GM12878 (cell line): ENCODE measurements at regions not wholly inside any gene's neighbourhood (a gene's known extent, or its start where the extent isn't known, plus 50 kb on each side); places are given as distances from the start of the nearest gene placed in this dataset.

Experiments
- ATAC-seq: fragments of 200-7000 bp; cut with Tn5 transposase; 3 replicates; pipeline ENCODE4 v1.9.1; 2020; ENCODE audit warnings: mild to moderate bottlenecking, moderate library complexity
- BruUV-seq: library from RNA; stranded (reverse); fragments of 400-500 nt; replicated peaks from 2 replicates; lab custom pipeline; 2021; lab: Mats Ljungman, UMichigan
- CTCF ChIA-PET: fragments of 300-600 bp; sonication (Branson Sonifier 250); formaldehyde crosslinking; extraction: SDS; loops from one replicate; lab custom pipeline; 2021; ENCODE audit warnings: inconsistent platforms; lab: Yijun Ruan, JAX
- POLR2A ChIA-PET: fragments of 350-600 bp; formaldehyde crosslinking; extraction: SDS; loops from one replicate; lab custom pipeline; 2021; ENCODE audit warnings: inconsistent platforms; lab: Charles Lee
- RAD21 ChIA-PET: fragments of 300-600 bp; sonication (Branson Sonifier 250); formaldehyde crosslinking; loops from one replicate; lab custom pipeline; 2023; ENCODE audit warnings: antibody characterized with exemption; ENCODE audit not compliant: unreplicated experiment; lab: Charles Lee
- SMC1A ChIA-PET: fragments of 300-600 bp; sonication (Branson Sonifier 250); formaldehyde crosslinking; loops from one replicate; lab custom pipeline; 2023; ENCODE audit not compliant: unreplicated experiment, uncharacterized antibody; lab: Charles Lee
- DNase-seq: peaks from one replicate; pipeline ENCODE4 v3.0.0-alpha.2; 2011; ENCODE audit warnings: low read depth, low spot score
- FAIRE-seq: peaks from 3 replicates; lab custom pipeline; 2011; peaks lifted over from hg19 to GRCh38; lab: Jason Lieb, UNC
- H2AFZ ChIP-seq: 2 replicates; pipeline ENCODE4 v1.6.0; 2011; ENCODE audit warnings: low read depth, low read length, control low read depth; ENCODE audit not compliant: control insufficient read depth
- H3K27ac ChIP-seq: 2 replicates; pipeline ENCODE4 v1.5.1; 2011; ENCODE audit warnings: control low read depth; ENCODE audit not compliant: control insufficient read depth, insufficient read depth
- H3K27me3 ChIP-seq, 2 experiments: replicated peaks in 1 of 2; 2 replicates each; pipeline versions ENCODE4 v1.6.0 to v1.6.1; 2011; ENCODE audit warnings: low read length in 1 of 2; ENCODE audit not compliant: control insufficient read depth in 2 of 2, insufficient read depth in 2 of 2
- H3K36me3 ChIP-seq, 2 experiments: 2 replicates each; pipeline ENCODE4 v1.5.1; 2011; ENCODE audit warnings: low read length in 1 of 2; ENCODE audit not compliant: control insufficient read depth in 2 of 2, insufficient read depth in 2 of 2
- H3K4me1 ChIP-seq: 2 replicates; pipeline ENCODE4 v1.6.1; 2011; ENCODE audit warnings: mild to moderate bottlenecking, low read length, moderate library complexity, mixed read lengths; ENCODE audit not compliant: control insufficient read depth, insufficient read depth
- H3K4me2 ChIP-seq: 2 replicates; pipeline ENCODE4 v1.6.0; 2011; ENCODE audit warnings: control low read depth; ENCODE audit not compliant: control insufficient read depth, insufficient read depth
- H3K4me3 ChIP-seq: fragments of 200-600 bp; sonication (generic); 2 replicates; pipeline ENCODE4 v1.5.1; 2016
- H3K79me2 ChIP-seq: 2 replicates; pipeline ENCODE4 v1.6.0; 2011; ENCODE audit warnings: low read length; ENCODE audit not compliant: control insufficient read depth, insufficient read depth
- H3K9ac ChIP-seq: 2 replicates; pipeline ENCODE4 v1.8.0; 2011; ENCODE audit warnings: low read length, control low read depth, mixed read lengths; ENCODE audit not compliant: control insufficient read depth, insufficient read depth
- H3K9me3 ChIP-seq: replicated peaks from 3 replicates; pipeline ENCODE4 v1.5.1; 2011; ENCODE audit warnings: mild to moderate bottlenecking, low read length; ENCODE audit not compliant: control insufficient read depth, insufficient read depth
- H4K20me1 ChIP-seq: 2 replicates; pipeline ENCODE4 v1.6.0; 2011; ENCODE audit not compliant: control insufficient read depth, insufficient read depth
- SMC3 ChIP-seq: IDR thresholded peaks from 2 replicates; pipeline ENCODE4 v1.6.1; 2011; ENCODE audit warnings: low read length, improper control_type of control experiment, borderline replicate concordance
- WGBS: methylation state at CpG from one replicate; pipeline ENCODE4 v1.1.6; 2016; ENCODE audit warnings: low lambda C conversion rate; ENCODE audit not compliant: insufficient replicate concordance, insufficient coverage; ENCODE audit errors: missing lambda C conversion rate; 5-methylcytosine and 5-hydroxymethylcytosine counted together
- in situ Hi-C: fragments of 300-500 bp; cut with MboI; formaldehyde crosslinking; loops from 9 replicates; pipeline ENCODE4 v1.14.3; 2018; ENCODE audit warnings: mixed read lengths
- intact Hi-C: fragments of 100-400 bp; cut with micrococcal nuclease; formaldehyde crosslinking; loops from one replicate; pipeline ENCODE4 v1.14.2; 2022; ENCODE audit not compliant: unreplicated experiment
- TF ChIP-seq, protein P1 (sequence below): fragments of 450-650 bp; IDR thresholded peaks from 2 replicates; pipeline ENCODE4 v1.6.1; 2017; ENCODE audit warnings: mild to moderate bottlenecking, moderate library complexity

GRCh38 chr22:46077669-46078099 is 72.6 kb upstream of the PPARA start:
- H4K20me1 ChIP-seq = no peaks in the 10 kb centered on the region
- H3K27ac ChIP-seq = no peak overlapping the region
- H3K4me2 ChIP-seq = no peak overlapping the region
- no peaks in the 10 kb centered on the region for H3K4me1 ChIP-seq
- H3K9ac ChIP-seq = no peak overlapping the region
- DNase-seq (no peak), ATAC-seq (no peak), FAIRE-seq (no peak)
- no peak overlapping the region for H3K4me3 ChIP-seq
- peaks cover 20% of the 10 kb centered on the region for H3K79me2 ChIP-seq
- TF ChIP-seq, protein P1, sequence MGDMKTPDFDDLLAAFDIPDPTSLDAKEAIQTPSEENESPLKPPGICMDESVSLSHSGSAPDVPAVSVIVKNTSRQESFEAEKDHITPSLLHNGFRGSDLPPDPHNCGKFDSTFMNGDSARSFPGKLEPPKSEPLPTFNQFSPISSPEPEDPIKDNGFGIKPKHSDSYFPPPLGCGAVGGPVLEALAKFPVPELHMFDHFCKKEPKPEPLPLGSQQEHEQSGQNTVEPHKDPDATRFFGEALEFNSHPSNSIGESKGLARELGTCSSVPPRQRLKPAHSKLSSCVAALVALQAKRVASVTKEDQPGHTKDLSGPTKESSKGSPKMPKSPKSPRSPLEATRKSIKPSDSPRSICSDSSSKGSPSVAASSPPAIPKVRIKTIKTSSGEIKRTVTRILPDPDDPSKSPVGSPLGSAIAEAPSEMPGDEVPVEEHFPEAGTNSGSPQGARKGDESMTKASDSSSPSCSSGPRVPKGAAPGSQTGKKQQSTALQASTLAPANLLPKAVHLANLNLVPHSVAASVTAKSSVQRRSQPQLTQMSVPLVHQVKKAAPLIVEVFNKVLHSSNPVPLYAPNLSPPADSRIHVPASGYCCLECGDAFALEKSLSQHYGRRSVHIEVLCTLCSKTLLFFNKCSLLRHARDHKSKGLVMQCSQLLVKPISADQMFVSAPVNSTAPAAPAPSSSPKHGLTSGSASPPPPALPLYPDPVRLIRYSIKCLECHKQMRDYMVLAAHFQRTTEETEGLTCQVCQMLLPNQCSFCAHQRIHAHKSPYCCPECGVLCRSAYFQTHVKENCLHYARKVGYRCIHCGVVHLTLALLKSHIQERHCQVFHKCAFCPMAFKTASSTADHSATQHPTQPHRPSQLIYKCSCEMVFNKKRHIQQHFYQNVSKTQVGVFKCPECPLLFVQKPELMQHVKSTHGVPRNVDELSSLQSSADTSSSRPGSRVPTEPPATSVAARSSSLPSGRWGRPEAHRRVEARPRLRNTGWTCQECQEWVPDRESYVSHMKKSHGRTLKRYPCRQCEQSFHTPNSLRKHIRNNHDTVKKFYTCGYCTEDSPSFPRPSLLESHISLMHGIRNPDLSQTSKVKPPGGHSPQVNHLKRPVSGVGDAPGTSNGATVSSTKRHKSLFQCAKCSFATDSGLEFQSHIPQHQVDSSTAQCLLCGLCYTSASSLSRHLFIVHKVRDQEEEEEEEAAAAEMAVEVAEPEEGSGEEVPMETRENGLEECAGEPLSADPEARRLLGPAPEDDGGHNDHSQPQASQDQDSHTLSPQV = no peak
- no peak for TF ChIP-seq SMC3
- BruUV-seq = no TSS peak
- ChIA-PET SMC1A (no interaction called here), RAD21 (no interaction called here), CTCF (interaction anchor here (0.7 kb wide), 1 partner anchor 645 kb away, joined by 3 read pairs; no protein-coding TSS in a partner anchor), POLR2A (interaction anchor here (0.6 kb wide), 1 partner anchor 53 kb away, joined by 3 read pairs; no protein-coding TSS in a partner anchor)
- H2AFZ ChIP-seq = no peak overlapping the region
- 91% methylated on average over 12 of the region's 12 CpGs for WGBS
- H3K9me3 ChIP-seq = no peaks in the 10 kb centered on the region
- in situ Hi-C loops (no loop called here), intact Hi-C loops (no loop called here)
- H3K36me3 ChIP-seq = no peaks in the 10 kb centered on the region
- H3K27me3 ChIP-seq = no peaks in the 10 kb centered on the region; a peak in 1 of 4 replicates
